Omental fat pad (tissue), 3 donors: ENCODE measurements at regions not wholly inside any gene's neighbourhood (a gene's known extent, or its start where the extent isn't known, plus 50 kb on each side); places are given as distances from the start of the nearest gene placed in this dataset.

Source experiments
- ATAC-seq: fragments of 150-250 bp; one replicate; pipeline ENCODE4 v1.9.1; 2016; ENCODE audit warnings: mild to moderate bottlenecking, moderate library complexity; ENCODE audit not compliant: low FRiP score
- DNase-seq: peaks from one replicate; pipeline ENCODE4 v3.0.0-alpha.2; 2019; ENCODE audit warnings: low spot score
- CTCF ChIP-seq, 3 donors: fragments of 450-650 bp; IDR thresholded peaks; one replicate each; pipeline ENCODE4 v1.5.1; 2016 to 2017; ENCODE audit warnings: antibody characterized with exemption in 3 of 3, mild to moderate bottlenecking in 3 of 3, moderate library complexity in 2 of 3

DNA sequence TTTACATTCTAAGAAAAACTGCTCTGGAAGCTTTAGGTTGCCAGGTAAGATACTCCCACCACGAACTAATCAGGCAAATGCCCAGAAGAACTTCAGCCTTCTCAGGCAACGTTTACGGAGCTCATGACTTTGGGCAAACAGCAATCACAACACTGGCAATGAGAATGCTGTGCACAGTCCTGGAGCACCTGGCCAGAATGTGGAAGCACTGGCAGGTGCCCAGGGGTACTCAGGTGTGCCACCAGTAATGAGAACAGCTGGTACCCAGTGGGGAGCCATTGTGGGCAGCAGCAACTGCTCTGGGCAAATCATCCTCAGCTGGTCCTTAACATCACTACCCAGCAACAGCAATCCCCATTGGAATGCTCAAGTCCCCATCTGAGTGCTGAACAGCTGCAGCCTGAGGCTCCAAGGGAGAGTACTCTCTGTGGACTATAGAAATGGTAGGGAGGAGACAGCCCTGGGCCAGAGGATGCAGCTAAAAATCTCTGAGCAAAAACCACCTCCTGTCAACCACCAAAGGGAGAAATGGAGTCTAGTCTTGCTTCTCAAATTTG, 210.0 kb downstream of the FOXO1 start:
- TF ChIP-seq CTCF (IDR thresholded peaks at IDR 0.05), result no peak
- no peak for ATAC-seq
- no peak for DNase-seq

- TF ChIP-seq CTCF (IDR thresholded peaks at IDR 0.05), result no peak
- DNase-seq (no peak), ATAC-seq (no peak)
Measured at GRCh38 chr13:40456979-40457553, 209.4 kb downstream of the FOXO1 start.

DNA sequence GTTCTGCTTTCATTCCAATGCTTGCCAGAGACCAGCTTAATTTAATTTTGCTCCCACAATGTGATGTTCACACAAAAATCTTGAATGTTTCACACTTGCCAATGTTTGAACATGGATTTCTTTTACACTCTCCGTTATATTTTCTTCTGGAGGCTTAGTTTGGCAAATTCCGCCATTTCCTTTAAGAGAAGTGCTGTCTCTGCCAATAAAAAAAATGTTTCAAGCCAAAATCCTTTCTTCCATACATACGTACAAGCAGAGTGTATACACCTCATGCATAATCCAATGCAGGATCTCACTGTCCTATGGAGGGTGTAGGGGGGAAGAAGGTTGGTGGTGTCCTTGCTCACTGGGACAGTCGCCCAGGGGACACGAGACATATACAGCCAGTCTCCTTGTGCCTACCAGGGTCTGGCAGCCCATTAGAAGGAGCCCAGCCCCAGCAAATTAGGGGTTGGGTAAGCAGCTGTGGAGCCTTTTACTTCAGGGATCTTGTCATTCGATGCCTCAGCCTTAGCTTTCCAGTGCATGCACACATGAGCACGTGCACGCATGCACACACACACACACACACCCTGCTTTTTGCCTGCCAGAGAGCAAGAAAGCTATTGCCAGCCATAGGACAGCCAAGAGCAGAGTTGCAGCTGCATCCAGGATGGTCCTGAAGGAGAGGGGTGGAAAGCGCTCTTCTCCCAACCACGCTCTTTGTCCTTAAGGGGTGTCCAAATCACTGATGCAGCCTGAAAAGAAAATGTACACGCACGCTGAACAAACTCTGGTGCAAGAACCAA, 208.3 kb downstream of the FOXO1 start:
- no peak for TF ChIP-seq CTCF (IDR thresholded peaks at IDR 0.05)
- DNase-seq (no peak), ATAC-seq (no peak)

DNA sequence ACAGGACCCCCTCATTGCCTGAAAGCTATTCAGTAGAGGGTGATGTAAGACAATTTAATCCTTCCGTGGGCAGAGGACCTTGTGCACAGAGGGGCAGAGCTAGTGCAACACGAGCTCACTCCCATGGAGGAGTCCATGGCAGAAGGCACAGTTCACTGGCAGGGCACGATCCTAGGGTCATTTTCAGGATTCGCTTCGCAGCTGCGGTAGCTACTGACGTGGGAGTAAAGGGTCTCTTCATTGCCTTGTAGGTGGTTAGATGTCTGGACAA, 207.8 kb downstream of the FOXO1 start:
- no peak for TF ChIP-seq CTCF (IDR thresholded peaks at IDR 0.05)
- DNase-seq (no peak), ATAC-seq (no peak)

- DNase-seq, result no peak
- ATAC-seq, result no peak
- TF ChIP-seq CTCF (IDR thresholded peaks at IDR 0.05), result no peak
Measured at GRCh38 chr13:40460116-40460515, 206.3 kb downstream of the FOXO1 start.

DNA sequence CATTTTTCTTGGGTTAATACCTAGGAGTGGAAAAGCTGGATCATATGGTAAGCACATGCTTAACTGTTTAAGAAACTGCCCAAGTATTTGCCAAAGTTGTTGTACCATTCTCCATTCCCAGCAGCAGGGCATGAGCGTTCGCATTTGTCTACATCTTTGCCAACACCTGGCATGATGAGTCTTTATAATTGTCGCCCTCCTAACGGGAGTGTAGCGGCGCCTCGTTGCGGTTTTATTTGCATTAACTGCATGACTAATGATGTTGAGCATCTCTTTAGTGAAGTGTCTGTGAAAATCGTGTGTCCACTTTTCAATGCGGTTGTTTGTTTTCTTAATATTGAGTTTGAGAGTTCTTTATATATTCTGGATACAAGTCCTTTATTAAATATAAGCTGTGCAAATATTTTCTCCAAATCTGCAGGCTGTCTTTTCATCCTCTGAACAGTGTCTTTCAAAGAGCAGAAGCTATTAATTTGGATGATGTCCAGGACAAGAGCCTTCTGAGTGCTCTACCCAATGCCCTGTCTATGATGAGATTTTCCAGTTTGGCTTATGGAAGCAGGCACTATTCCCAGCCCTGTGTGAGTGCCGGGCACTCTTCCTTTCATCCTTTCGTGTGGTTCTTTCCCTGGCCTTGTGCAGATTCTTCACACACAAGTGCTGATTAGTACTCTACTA, 202.0 kb downstream of the FOXO1 start:
- ATAC-seq (no peak), DNase-seq (no peak)
- no peak for TF ChIP-seq CTCF (IDR thresholded peaks at IDR 0.05)
